Dedifferentiated amniotic fluid mesenchymal stem cell (primary cell): ENCODE measurements at regions not wholly inside any gene's neighbourhood (a gene's known extent, or its start where the extent isn't known, plus 50 kb on each side); places are given as distances from the start of the nearest gene placed in this dataset.
A peak's percentile ranks its signal among the peaks of the same experiment; 100 is the strongest.
"Not testable (repeated sequence)": the region's sequence is repeated elsewhere in the genome, so short reads cannot be mapped to it uniquely, and the experiment has no call there.

Experiments used
- DNase-seq: peaks from one replicate; pipeline ENCODE4 v3.0.0-alpha.2; 2016; ENCODE audit errors: extremely low spot score

- DNase-seq = not testable (repeated sequence)
Observed at GRCh38 chr3:29182828-29183227, 98.0 kb upstream of the RBMS3 start.

GRCh38 chr3:29183346-29184087, 97.4 kb upstream of the RBMS3 start:
- DNase-seq = peak; percentile 54

- DNase-seq = no peak
Observed at GRCh38 chr3:29185706-29186105, 95.2 kb upstream of the RBMS3 start.

GRCh38 chr3:29186131-29186599, 94.7 kb upstream of the RBMS3 start:
- peak; percentile 90 for DNase-seq

- no peak for DNase-seq
Observed at GRCh38 chr3:29186982-29187725, 93.7 kb upstream of the RBMS3 start.

- DNase-seq = no peak
Observed at GRCh38 chr3:29189328-29189727, 91.5 kb upstream of the RBMS3 start.

- no peak for DNase-seq
Observed at GRCh38 chr3:29194139-29194538, 86.7 kb upstream of the RBMS3 start.

GRCh38 chr3:29195056-29195455, 85.8 kb upstream of the RBMS3 start:
- no peak for DNase-seq

- DNase-seq = no peak
Observed at GRCh38 chr3:29201604-29202003, 79.3 kb upstream of the RBMS3 start.

GRCh38 chr3:29202378-29202777, 78.5 kb upstream of the RBMS3 start:
- DNase-seq = no peak

- no peak for DNase-seq
Observed at GRCh38 chr3:29203851-29204250, 77.0 kb upstream of the RBMS3 start.

GRCh38 chr3:29207427-29207826, 73.4 kb upstream of the RBMS3 start:
- DNase-seq = no peak

- DNase-seq = no peak
Observed at GRCh38 chr3:29212789-29213433, 68.0 kb upstream of the RBMS3 start.

- DNase-seq = no peak
Observed at GRCh38 chr3:29214009-29214658, 66.7 kb upstream of the RBMS3 start.

- no peak for DNase-seq
Observed at GRCh38 chr3:29215948-29216347, 64.9 kb upstream of the RBMS3 start.

- DNase-seq = no peak
Observed at GRCh38 chr3:29226706-29227105, 54.2 kb upstream of the RBMS3 start.

- DNase-seq = no peak
Observed at GRCh38 chr3:29227307-29227706, 53.6 kb upstream of the RBMS3 start.
